ENCODE measurements at regions not wholly inside any gene's neighbourhood (a gene's known extent, or its start where the extent isn't known, plus 50 kb on each side); places are given as distances from the start of the nearest gene placed in this dataset.
A peak's percentile ranks its signal among the peaks of the same experiment; 100 is the strongest.

- TF ChIP-seq CTCF (IDR thresholded peaks at IDR 0.05; ENCODE audit: insufficient read depth, low read length, poor library complexity, severe bottlenecking): no peak
- no peaks in the 10 kb centered on the region for H3K36me3 ChIP-seq (ENCODE audit: control insufficient read depth, insufficient read depth, low read length)
- no peaks in the 10 kb centered on the region for H3K27me3 ChIP-seq (ENCODE audit: control insufficient read depth, insufficient read depth, low read length)
- no peak for DNase-seq (ENCODE audit: low read depth)
- H3K4me3 ChIP-seq (ENCODE audit: low read depth, low read length): no peak overlapping the region
These were observed 395.1 kb upstream of the ANKRD30A start for GRCh38 chr10:36730316-36730715.

- Histone ChIP-seq H3K36me3 (ENCODE audit: control insufficient read depth, insufficient read depth, low read length) (no peaks in the 10 kb centered on the region), H3K27me3 (ENCODE audit: control insufficient read depth, insufficient read depth, low read length) (no peaks in the 10 kb centered on the region), H3K4me3 (ENCODE audit: low read depth, low read length) (no peak overlapping the region)
- no peak for DNase-seq (ENCODE audit: low read depth)
- no peak for TF ChIP-seq CTCF (IDR thresholded peaks at IDR 0.05; ENCODE audit: insufficient read depth, low read length, poor library complexity, severe bottlenecking)
These were observed 396.8 kb upstream of the ANKRD30A start for GRCh38 chr10:36728626-36729025.

GRCh38 chr10:36725581-36726520 lies 399.5 kb upstream of the ANKRD30A start:
- peak; percentile 61 for DNase-seq (ENCODE audit: low read depth)
- peak; percentile 55 for TF ChIP-seq CTCF (IDR thresholded peaks at IDR 0.05; ENCODE audit: insufficient read depth, low read length, poor library complexity, severe bottlenecking)
- no peak overlapping the region for H3K4me3 ChIP-seq (ENCODE audit: low read depth, low read length)
- no peaks in the 10 kb centered on the region for H3K27me3 ChIP-seq (ENCODE audit: control insufficient read depth, insufficient read depth, low read length)
- no peaks in the 10 kb centered on the region for H3K36me3 ChIP-seq (ENCODE audit: control insufficient read depth, insufficient read depth, low read length)

GRCh38 chr10:36722777-36723176 lies 402.6 kb upstream of the ANKRD30A start:
- no peak overlapping the region for H3K4me3 ChIP-seq (ENCODE audit: low read depth, low read length)
- TF ChIP-seq CTCF (IDR thresholded peaks at IDR 0.05; ENCODE audit: insufficient read depth, low read length, poor library complexity, severe bottlenecking): no peak
- no peak for DNase-seq (ENCODE audit: low read depth)
- no peaks in the 10 kb centered on the region for H3K27me3 ChIP-seq (ENCODE audit: control insufficient read depth, insufficient read depth, low read length)
- H3K36me3 ChIP-seq (ENCODE audit: control insufficient read depth, insufficient read depth, low read length): no peaks in the 10 kb centered on the region

- TF ChIP-seq CTCF (IDR thresholded peaks at IDR 0.05; ENCODE audit: insufficient read depth, low read length, poor library complexity, severe bottlenecking): no peak
- no peak overlapping the region for H3K4me3 ChIP-seq (ENCODE audit: low read depth, low read length)
- no peaks in the 10 kb centered on the region for H3K27me3 ChIP-seq (ENCODE audit: control insufficient read depth, insufficient read depth, low read length)
- no peaks in the 10 kb centered on the region for H3K36me3 ChIP-seq (ENCODE audit: control insufficient read depth, insufficient read depth, low read length)
- no peak for DNase-seq (ENCODE audit: low read depth)
These were observed 403.5 kb upstream of the ANKRD30A start for GRCh38 chr10:36721871-36722270.

Data from kidney epithelial cell (primary cell).